Stimulated activated CD8-positive, alpha-beta memory T cell treated with anti-CD3 and anti-CD28 coated beads, Interleukin-7, amount 100 ng/mL, for 48 hours (primary cell): ENCODE measurements at regions not wholly inside any gene's neighbourhood (a gene's known extent, or its start where the extent isn't known, plus 50 kb on each side); places are given as distances from the start of the nearest gene placed in this dataset.
"Not testable (repeated sequence)": the region's sequence is repeated elsewhere in the genome, so short reads cannot be mapped to it uniquely, and the experiment has no call there.

Source experiments
- DNase-seq, 2 donors: peaks; one replicate each; pipeline ENCODE4 v3.0.0-alpha.2; 2020; ENCODE audit warnings: low read depth in 1 of 2; ENCODE audit errors: extremely low read depth in 1 of 2

DNA sequence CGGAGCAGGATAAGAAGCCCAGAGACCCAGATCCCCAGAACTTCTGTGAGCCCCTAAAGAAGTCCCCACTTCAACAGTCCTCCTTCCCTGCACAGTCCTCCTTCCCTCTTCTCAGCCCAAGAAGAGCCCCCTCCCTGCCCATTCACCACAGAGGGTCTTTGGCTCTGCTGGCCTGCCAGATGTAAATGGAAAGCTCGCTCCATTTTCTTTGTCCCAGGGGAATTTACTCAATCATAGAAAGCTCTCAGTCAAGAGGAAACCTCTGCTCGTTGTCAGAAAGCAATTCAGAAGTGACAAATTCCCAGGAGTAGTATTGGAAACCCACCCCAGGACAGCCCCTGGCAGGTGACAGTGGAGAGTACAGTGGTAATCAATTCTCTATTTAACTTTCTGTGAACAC, 105.5 kb upstream of the SMAD3 start:
- DNase-seq, result no peak

DNA sequence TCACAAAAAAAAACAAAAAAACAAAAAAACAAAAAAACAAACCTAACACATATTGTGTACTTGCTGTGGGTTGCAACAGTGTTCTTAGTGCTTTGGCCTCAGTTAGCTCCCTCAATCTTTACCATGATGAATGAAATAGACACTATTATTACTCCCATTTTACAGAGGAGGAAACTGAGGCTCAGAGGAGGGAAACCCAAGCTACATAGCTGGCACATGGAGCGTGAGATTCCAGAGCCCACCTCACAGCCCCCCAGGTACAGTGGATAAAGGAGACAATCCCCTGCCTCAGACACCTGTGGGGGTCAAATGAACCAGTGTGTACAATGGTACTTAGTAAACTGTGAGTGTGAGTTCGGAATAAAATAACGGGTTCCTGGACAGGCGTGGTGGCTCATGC, 104.9 kb upstream of the SMAD3 start:
- DNase-seq, result no peak

DNA sequence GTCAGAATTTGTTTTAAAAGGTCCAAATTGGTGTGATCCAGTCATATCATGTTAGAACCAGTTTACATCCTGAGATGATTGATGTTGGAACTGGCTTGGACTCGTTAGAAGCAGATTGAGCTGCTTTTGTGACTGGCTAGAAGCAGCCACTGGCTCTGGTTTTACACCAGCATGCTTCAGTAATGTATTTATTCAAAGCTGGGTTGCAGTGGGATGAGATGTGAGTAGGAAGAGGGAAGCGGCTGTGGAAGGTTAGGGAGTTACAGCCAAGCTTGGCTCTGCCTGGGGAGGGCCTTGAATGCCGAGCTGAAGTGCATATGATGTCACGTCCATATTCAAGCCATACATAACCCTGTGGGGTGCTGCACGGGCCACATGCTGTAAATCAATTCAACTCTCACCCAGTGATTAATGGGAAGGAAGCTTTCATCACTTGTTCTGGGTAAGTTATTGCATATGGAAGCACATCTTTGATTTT, 104.0 kb upstream of the SMAD3 start:
- DNase-seq, result no peak

DNA sequence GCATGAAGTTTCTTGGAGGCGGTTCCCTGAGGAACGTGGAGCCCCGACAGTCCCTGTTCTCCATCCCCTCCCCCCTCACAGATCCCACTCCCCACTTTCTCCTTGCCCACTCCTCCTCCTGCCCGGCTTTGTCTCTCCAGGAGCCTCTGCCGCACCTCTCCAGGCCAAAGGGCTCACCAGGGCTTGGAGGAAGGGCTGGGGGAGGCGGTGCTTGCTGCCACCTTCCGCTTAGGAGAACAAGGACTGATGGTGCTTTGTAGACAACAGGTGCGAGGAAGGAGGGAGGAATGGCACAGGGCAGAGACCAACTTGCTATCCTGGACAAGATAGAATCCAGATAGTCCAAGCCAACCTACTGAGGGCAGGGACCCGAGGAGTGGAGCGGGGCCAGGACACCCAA, 103.5 kb upstream of the SMAD3 start:
- DNase-seq, result no peak

DNA sequence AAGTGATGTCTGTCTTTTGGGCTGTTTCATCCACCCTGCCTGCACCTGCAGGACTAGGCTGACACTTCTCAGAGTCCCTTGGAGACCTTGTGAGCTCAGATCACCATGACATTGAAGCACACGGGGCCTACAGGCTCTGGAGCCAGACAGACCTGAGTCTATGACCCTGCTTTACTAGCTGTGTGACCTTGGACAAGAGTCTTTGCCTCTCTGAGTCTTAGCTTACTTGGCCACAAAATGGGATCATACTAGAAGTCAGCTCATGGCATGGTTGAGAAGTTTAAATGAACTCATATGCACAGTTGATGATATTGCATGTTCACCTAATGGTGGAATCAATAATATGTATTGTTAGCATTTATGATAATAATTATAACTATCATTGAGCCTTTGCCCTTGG, 102.9 kb upstream of the SMAD3 start:
- DNase-seq, result no peak

DNA sequence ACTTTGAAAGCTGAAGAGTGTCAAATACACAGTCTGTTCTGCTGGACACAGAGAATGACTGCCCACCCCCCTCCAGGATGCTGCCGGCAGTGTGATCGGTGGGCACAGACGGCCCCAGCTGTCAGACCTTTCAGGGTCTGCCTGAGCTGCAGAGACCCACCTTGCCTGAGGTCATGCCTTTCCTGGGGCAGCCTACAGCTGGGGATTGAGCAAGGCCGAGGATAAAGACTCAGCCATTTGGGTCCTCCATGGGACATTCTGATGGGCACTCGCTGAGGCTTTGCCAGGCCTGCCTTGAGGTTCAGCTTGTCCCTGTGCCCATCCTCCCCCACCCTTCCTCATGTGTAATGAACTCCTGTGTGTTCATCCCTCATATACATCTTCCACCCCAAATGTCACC, 102.3 kb upstream of the SMAD3 start:
- DNase-seq, result no peak

DNA sequence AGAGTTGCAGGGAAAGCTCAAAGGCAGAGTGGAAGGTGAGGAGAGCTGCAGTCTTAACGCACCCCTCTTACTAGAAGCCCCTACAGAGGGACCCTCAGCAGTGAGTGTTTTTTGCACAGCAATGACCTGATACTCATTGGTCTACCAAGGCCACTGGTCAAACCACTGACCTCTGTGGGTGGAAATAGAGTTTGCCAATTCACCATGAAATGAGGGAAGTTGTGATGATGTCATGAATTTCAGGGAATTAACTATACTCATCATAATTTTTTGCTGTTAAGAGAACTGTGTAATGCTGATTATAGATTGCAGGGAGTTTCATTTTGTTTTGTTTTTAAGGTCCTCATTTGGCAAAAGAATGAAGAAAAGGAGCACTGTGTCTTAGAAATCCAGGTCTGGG, 101.7 kb upstream of the SMAD3 start:
- no peak for DNase-seq

DNA sequence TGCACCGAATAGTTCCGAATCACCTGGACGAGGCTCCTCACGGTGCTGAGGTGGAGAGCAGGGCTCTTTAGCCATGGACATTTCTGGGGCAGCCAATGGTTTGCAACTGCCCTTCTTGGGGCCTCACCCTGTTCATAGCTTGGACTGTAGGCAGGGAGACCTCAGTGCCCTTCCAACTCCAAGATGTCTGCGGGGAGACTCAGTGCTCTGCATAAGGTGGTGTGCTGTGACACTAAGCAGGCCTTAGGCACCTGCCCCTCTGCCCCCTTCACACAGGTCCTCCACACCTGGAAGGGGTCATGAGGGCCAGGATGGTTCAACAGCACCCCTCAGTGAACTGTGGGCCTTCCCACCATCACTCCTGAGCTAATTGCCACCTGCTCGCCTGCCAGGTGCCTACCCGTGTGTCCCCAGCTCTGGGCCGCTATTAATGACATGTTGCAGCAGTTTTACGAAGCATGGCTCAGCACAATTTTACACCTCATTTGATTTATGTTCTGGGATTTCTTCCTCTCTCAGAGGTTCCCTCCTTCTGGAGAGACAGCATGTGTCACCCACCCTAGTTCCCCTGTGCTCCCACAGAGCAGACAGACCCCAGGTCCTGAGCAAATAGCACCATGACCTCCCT, 101.2 kb upstream of the SMAD3 start:
- no peak for DNase-seq

DNA sequence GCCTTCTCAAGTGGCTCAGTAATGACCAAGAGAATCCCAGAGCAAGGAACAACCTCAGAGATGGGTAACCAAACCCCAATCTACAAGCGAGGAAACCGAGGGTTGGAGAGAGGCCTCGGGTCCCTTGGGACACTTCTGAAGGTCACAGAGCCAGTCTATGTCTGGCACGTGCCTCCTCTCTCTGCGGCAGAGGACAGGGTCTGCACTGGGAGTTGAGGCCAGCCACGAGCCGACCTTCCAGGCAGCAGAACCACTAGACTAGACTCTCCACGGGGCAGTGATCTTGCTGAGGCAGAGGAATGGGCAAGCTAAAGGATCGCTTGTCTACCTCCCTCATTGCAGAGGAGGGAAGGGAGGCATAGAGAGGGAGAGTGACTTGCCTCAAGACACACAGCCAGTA, 100.6 kb upstream of the SMAD3 start:
- DNase-seq, result no peak

DNA sequence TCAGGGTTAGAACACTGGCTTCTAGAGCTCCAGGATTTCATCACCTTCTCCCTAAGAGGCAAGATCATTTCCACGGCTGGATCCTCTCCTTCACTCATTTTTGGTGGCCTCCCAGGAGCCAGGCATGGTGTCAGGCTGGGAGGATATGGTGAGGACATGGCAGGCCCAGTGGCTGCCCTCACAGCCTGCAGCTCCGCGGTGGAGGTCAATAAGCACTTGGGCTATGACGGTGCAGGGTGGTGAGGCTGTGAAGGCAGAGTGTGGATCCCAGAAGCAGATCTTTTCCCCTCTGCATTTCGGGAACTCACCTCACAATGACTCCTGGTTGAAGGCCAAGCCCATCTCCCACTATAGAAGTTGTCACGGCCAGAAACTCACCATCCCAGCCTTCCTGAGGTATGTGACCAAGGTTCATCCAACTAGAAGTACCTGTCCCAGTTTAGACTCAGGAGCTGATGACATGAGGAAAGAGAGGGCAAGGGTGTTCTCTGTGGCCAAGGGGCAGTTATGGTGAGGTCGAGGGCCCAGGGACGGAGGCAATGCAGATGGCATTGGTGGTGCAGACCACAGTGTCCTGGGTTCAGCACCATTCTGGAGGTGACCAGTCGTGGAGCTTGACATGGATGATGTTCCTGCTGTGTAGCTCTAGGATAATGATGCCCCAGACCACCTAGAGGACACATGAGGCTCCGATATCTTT, 100.1 kb upstream of the SMAD3 start:
- DNase-seq, result no peak

DNA sequence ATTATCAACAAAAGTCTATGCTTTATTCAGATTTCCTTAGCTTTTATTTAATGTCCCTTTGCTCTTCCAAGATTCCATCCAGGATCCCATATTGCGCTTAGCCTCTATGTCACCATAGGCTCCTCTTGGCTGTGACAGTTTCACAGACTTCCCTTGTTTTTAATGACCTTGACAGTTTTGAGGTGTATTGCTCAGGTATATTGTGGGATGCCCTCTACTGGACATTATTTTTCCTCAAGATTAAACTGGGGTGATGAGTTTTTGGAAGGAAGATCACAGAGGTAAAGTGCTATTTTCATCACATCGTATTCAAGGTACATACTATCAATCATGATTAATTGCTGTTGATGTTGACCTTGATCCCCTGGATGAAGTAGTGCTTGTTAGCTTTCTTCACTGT, 99.1 kb upstream of the SMAD3 start:
- no peak for DNase-seq

DNA sequence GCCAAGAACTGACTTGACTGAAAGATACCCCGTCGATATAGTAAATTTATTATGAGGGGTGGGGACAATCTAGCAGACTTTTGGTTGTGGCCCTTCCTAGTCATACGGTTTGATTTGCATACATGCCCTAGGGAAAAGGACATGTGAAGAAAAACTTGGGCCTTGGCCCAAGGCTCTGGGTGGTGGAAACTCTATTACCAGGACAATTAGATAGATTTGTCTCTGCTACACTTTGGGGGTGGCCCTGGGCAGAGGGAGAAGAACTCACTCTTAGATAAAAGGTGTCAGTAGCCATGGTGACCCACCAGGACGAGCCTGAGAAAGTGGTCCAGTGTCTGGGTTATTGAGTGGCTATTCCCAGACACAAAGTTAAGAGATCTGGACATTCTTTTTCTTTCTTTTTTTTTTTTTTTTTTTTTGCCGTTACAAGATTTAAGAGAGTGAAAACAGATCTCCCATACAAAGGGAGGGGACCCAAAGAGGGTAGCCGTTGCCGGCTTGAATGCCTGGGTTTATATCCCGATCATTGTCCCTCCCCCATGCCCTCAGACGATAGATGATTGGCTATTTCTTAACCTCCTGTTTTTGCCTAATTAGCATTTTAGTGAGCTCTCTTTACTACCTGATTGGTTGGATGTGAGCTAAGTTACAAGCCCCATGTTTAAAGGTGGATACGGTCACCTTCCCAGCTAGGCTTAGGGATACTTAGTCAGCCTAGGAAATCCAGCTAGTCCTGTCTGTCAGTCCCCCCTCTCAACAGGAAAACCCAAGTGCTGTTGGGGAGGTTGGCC, 96.4 kb upstream of the SMAD3 start:
- no peak for DNase-seq

DNA sequence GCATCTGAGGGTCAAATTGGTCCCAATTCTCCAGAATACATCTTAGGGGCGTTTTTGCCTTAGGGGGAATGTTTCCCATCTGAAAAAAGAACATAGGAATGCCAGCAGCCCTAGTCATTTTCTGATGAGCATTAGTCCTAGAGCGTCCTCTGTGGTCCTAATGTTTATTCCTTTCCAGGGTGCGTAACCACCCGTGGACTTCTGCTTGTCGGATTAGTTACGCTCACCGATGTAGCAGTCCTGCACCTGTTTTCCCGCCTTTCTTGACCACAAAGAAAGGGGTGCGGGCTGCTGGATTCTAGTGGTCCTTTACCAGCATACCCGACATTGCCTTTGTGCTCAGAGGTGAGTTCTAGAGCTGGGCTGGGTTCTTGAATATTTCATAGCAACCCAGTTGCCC, 91.3 kb upstream of the SMAD3 start:
- DNase-seq, result not testable (repeated sequence)

DNA sequence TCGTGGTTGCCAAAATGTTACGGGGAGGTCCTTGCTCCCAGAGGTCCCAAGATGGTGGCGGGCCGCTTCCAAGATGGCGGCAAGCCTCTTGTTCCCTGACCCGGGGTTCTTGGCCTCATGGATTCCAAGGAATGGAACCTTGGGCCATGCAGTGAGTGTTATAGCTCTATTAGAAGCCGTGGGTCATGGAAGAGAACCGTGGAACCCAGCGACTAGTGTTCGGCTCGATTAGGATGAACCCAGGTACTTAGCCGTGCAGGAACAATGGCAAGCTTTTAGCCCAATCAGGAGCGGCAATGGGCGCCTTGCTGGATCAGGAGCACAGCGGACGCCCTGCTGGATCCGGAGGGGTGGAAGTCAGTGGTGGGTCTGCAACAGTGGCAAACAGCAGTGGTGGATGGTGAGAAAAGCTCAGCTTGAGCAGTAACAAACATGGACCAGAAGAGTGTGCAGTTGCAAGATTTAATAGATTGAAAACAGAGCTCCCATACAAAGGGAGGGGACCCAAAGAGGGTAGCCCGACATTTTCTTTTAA, 89.2 kb upstream of the SMAD3 start:
- not testable (repeated sequence) for DNase-seq

DNA sequence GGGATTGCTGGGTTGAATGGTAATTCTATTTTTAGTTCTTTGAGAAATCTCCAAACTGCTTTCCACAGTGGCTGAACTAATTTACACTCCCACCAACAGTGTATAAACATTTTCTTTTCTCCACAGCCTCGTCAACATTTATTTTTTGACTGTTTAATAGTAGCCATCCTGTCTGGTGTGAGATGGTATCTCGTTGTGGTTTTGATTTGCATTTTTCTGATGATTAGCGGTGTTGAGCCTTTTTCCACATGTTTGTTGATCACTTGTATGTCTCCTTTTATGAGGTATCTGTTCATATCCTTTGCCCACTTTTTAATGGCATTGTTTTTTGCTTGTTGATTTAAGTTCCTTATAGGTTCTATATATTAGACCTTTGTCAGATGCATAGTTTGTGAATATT, 85.1 kb upstream of the SMAD3 start:
- DNase-seq, result not testable (repeated sequence)

DNA sequence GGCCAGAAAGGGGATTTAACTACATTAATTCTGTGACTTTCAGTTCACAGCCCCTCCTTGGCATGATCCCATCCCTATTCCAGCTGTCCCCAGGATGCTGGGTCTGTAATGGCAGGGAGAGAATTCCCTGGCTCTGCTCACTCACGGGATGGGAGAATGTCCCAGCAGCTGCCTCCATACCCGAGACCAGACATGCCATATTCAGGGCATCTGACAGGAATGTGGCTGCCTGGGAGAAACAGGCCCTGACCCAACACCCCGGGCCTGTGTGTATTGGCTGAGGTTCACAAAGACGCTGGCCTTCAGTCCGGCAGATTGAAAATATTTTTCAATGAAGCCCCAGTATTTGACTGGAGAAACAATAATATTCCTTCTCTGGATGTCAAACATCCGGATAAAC, 83.6 kb upstream of the SMAD3 start:
- DNase-seq, result no peak

DNA sequence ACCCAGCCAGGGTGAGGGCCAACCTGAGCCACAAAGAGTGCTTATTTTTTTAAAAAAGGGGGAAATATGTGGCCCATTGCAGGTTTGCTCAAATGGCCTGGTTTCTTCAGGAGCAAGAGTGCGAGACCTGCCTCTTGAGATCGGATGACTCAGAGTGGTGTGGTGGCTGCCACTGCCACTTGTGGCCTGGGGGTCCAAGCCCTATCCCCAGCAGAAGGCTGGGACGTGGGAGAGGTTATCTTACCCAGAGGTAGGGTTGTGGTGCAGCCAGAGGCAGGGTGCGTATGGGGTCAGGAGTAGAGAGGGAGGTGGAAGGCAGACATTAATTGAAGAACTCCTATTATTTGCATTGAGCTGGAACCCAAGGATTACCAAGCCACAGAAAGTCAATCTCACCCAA, 83.2 kb upstream of the SMAD3 start:
- DNase-seq, result no peak

DNA sequence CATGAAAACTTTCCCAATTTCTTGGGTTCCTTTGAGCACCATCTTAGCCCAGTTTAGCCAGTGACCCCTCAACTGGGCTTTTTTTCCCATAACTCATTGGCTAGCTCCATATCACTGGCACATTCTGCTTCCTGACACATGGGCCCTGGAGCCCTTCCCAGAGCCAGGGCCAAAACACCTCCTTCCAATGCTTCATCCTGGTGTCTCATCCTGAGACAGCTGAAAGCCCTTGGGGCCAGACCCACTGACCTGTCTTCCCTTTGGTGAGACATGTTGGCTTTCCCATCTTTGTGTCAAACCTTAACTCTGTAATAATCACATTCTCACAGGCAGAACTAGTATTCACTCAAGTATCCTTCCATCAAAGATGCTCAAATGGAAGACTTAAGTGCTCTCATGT, 82.6 kb upstream of the SMAD3 start:
- no peak for DNase-seq

DNA sequence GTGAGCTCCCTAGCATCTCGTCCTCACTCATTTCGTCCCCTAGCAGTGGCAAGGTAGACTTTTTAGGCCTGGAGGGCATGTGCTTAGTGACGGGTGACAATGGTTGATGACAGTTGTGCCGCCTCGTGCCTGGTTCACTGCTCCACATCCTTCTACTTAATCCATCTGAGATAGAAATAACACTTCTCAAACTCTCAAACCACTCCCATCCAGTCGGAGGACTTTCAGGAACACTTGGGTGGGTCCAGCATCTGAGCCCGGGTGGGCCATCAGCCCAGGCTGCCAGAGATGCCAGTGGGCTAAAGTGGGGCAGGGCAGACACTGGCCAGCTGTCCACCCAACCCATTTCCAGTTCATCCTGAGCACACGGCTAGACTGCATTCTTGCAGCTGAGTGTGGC, 79.7 kb upstream of the SMAD3 start:
- no peak for DNase-seq

DNA sequence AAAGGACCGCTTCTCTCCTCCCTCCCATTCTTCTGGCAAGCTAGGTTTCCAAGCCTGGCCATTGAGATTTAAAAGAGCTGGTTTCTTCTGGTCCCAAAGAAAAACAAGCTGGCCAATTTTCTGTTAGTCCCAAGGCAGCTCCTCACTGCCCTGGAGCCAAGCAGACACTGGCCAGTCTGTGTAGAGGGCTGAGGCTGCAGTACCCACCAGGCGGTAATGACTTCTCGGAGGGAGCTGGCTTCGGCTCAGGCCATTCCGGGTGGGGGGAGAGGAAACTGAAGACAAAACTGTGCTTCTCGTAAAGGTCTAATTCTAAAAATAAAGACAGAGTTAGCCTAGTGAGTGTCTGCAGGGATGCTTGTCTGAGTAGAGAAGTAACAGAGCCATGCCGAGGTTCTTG, 78.5 kb upstream of the SMAD3 start:
- no peak for DNase-seq

DNA sequence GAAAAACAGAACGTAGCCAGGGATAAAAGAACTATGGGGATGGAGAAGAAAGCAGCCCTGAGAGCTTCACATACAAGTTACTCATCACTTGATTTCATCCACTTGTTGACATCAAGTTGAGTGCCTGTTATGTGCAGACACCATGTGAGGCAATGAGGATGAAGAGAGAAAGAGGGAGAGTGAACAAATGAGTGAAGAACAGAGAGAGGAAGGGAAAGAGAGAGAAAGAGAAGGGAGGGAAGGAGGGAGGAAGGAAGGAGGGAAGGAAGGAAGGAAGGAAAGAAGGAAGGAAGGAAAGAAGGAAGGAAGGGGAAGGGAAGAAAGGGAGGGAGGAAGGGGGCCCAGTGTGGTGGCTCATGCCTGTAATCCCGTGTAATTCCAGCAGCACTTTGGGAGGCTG, 72.3 kb upstream of the SMAD3 start:
- no peak for DNase-seq
